Activated CD8-positive, alpha-beta T cell treated with anti-CD3 and anti-CD28 coated beads for 36 hours (primary cell): ENCODE measurements at regions not wholly inside any gene's neighbourhood (a gene's known extent, or its start where the extent isn't known, plus 50 kb on each side); places are given as distances from the start of the nearest gene placed in this dataset.

Experiments
- ATAC-seq: fragments of 200-7000 bp; cut with Tn5 transposase; one replicate; pipeline ENCODE4 v1.10.0; 2021; ENCODE audit warnings: mild to moderate bottlenecking, moderate library complexity
- CTCF ChIA-PET: fragments of 350-600 bp; sonication (Branson Sonifier 250); formaldehyde crosslinking; loops from one replicate; lab custom pipeline; 2021; ENCODE audit warnings: antibody characterized with exemption; lab: Charles Lee
- POLR2A ChIA-PET: fragments of 350-600 bp; sonication (Branson Sonifier 250); formaldehyde crosslinking; loops from one replicate; lab custom pipeline; 2021; ENCODE audit warnings: antibody characterized with exemption; lab: Charles Lee
- DNase-seq: peaks from one replicate; pipeline ENCODE4 v3.0.0-alpha.2; 2020
- H3K27ac Mint-ChIP-seq: one replicate; pipeline ENCODE4 v1.8.0; 2021; ENCODE audit warnings: mild to moderate bottlenecking, mixed read lengths
- H3K27me3 Mint-ChIP-seq: one replicate; pipeline ENCODE4 v1.8.0; 2021; ENCODE audit warnings: mixed read lengths
- H3K36me3 Mint-ChIP-seq: one replicate; pipeline ENCODE4 v1.8.0; 2021; ENCODE audit warnings: low read depth, mixed read lengths
- H3K4me1 Mint-ChIP-seq: one replicate; pipeline ENCODE4 v1.8.0; 2021; ENCODE audit warnings: low read depth, mixed read lengths
- H3K4me3 Mint-ChIP-seq: one replicate; pipeline ENCODE4 v1.8.0; 2021; ENCODE audit warnings: mild to moderate bottlenecking, moderate library complexity, mixed read lengths
- H3K9me3 Mint-ChIP-seq: one replicate; pipeline ENCODE4 v1.8.0; 2021; ENCODE audit warnings: mixed read lengths
- CTCF ChIP-seq: fragments of 200-600 bp; IDR thresholded peaks from one replicate; pipeline ENCODE4 v1.8.0; 2022; ENCODE audit warnings: antibody characterized with exemption, mild to moderate bottlenecking
- intact Hi-C: fragments of 100-400 bp; cut with micrococcal nuclease; formaldehyde crosslinking; loops from one replicate; pipeline ENCODE4 v1.10.0; 2022

DNA sequence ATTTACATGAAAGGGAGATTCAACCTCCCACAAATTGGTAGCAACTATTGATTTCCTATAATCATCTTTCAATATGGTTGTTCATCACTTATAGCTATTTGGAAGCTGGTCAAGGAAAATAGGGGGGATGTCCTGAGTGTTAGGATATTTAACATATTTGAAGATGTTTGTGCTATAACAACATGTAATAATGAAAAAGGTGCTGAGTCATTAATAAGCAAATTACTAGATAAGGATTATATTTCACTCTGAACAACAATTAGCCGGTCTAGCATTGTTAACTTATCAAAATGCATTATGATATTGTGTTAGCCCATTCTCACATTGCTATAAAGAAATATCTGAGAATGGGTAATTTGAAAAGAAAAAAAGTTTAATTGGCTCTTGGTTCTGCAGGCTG, 225.8 kb upstream of the ARPP21 start:
- no peak for ATAC-seq
- no peaks in the 10 kb centered on the region for H3K36me3 Mint-ChIP-seq
- CTCF ChIA-PET, result no interaction called here

DNA sequence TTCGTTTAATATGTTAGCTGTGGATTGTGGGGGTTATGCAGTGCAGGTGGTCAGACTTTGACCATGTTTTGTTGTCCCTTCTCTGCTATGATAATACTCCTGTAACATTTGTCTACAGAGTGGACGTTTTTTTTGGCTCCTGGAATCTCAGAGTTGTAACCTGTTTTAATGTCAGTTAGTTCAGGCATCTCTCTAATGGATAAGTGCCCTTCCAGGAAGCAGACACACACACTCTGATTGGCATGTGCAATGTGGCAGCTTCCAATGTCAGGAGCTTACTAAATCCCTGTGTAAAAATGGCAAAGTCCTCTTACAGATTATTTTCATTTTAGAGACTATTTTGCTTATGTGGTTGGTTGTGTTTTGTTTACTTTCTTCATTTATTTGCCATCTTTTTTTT, 222.2 kb upstream of the ARPP21 start:
- ATAC-seq (no peak), DNase-seq (no peak)
- ChIA-PET POLR2A (no interaction called here), CTCF (no interaction called here)
- no peak overlapping the region for H3K27ac Mint-ChIP-seq
- intact Hi-C loops, result no loop called here
- no peaks in the 10 kb centered on the region for H3K36me3 Mint-ChIP-seq
- H3K4me3 Mint-ChIP-seq, result no peak overlapping the region
- no peaks in the 10 kb centered on the region for H3K4me1 Mint-ChIP-seq
- no peak for TF ChIP-seq CTCF
- no peaks in the 10 kb centered on the region for H3K27me3 Mint-ChIP-seq
- no peaks in the 10 kb centered on the region for H3K9me3 Mint-ChIP-seq

More for the DNA sequence above, 225.8 kb upstream of the ARPP21 start:
- H3K27me3 Mint-ChIP-seq, result no peaks in the 10 kb centered on the region
- no peaks in the 10 kb centered on the region for H3K9me3 Mint-ChIP-seq
- no peaks in the 10 kb centered on the region for H3K4me1 Mint-ChIP-seq
- no peak for TF ChIP-seq CTCF
- intact Hi-C loops, result no loop called here
- POLR2A ChIA-PET, result no interaction called here
- no peak for DNase-seq
- no peak overlapping the region for H3K4me3 Mint-ChIP-seq
- H3K27ac Mint-ChIP-seq, result no peak overlapping the region

GRCh38 chr3:35422101-35422500, 217.2 kb upstream of the ARPP21 start:
- ATAC-seq, result no peak

GRCh38 chr3:35422836-35423601, 216.3 kb upstream of the ARPP21 start:
- intact Hi-C loops, result no loop called here
- Mint-ChIP-seq H3K27me3 (no peaks in the 10 kb centered on the region), H3K27ac (no peak overlapping the region), H3K4me3 (no peak overlapping the region), H3K36me3 (no peaks in the 10 kb centered on the region), H3K9me3 (no peaks in the 10 kb centered on the region), H3K4me1 (no peaks in the 10 kb centered on the region)
- no peak for ATAC-seq
- DNase-seq, result no peak
- CTCF ChIA-PET, result no interaction called here
- POLR2A ChIA-PET, result no interaction called here
- no peak for TF ChIP-seq CTCF

More at GRCh38 chr3:35422101-35422500, 217.2 kb upstream of the ARPP21 start:
- intact Hi-C loops, result no loop called here
- H3K9me3 Mint-ChIP-seq, result no peaks in the 10 kb centered on the region
- H3K27ac Mint-ChIP-seq, result no peak overlapping the region
- CTCF ChIA-PET, result no interaction called here
- TF ChIP-seq CTCF, result no peak
- H3K4me3 Mint-ChIP-seq, result no peak overlapping the region
- no peaks in the 10 kb centered on the region for H3K27me3 Mint-ChIP-seq
- POLR2A ChIA-PET, result no interaction called here
- no peak for DNase-seq
- H3K36me3 Mint-ChIP-seq, result no peaks in the 10 kb centered on the region
- no peaks in the 10 kb centered on the region for H3K4me1 Mint-ChIP-seq

DNA sequence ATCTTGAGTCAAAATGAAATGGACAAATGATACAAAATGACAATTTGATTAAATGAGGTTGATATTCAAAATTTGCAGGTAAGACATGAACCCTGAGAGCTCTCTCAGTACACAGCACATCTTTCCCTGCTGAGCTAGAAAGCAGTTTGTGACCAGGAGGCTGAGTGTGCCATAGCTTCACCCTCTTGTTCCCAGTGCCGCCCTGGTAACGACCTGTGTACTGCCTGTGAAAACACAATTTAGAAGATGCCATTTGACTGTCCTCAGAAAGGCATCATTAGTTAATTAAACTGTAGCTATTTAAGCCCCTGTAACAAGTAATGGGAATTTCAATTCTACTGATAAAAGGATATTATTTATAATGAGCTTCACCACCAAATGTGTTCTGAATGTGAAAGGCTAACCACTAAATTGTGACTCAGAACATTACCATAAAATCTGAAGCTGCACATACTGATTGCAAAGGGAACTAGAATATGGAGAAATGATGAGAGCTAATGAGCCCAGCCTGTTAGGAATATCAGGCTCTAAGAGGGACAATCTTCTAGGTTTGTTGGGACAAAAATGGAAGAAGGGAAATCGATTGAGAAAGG, 212.9 kb upstream of the ARPP21 start:
- Mint-ChIP-seq H3K9me3 (no peaks in the 10 kb centered on the region), H3K4me1 (no peaks in the 10 kb centered on the region), H3K27ac (no peak overlapping the region), H3K27me3 (no peaks in the 10 kb centered on the region), H3K36me3 (no peaks in the 10 kb centered on the region), H3K4me3 (no peak overlapping the region)
- no peak for TF ChIP-seq CTCF
- POLR2A ChIA-PET, result interaction anchor here (0.6 kb wide), 1 partner anchor 204 kb away, joined by 4 read pairs; no protein-coding TSS in a partner anchor
- CTCF ChIA-PET, result no interaction called here
- intact Hi-C loops, result no loop called here
- DNase-seq (no peak), ATAC-seq (no peak)
